ENCODE measurements at regions not wholly inside any gene's neighbourhood (a gene's known extent, or its start where the extent isn't known, plus 50 kb on each side); places are given as distances from the start of the nearest gene placed in this dataset.
A peak's percentile ranks its signal among the peaks of the same experiment; 100 is the strongest.
"Not testable (repeated sequence)": the region's sequence is repeated elsewhere in the genome, so short reads cannot be mapped to it uniquely, and the experiment has no call there.

DNA sequence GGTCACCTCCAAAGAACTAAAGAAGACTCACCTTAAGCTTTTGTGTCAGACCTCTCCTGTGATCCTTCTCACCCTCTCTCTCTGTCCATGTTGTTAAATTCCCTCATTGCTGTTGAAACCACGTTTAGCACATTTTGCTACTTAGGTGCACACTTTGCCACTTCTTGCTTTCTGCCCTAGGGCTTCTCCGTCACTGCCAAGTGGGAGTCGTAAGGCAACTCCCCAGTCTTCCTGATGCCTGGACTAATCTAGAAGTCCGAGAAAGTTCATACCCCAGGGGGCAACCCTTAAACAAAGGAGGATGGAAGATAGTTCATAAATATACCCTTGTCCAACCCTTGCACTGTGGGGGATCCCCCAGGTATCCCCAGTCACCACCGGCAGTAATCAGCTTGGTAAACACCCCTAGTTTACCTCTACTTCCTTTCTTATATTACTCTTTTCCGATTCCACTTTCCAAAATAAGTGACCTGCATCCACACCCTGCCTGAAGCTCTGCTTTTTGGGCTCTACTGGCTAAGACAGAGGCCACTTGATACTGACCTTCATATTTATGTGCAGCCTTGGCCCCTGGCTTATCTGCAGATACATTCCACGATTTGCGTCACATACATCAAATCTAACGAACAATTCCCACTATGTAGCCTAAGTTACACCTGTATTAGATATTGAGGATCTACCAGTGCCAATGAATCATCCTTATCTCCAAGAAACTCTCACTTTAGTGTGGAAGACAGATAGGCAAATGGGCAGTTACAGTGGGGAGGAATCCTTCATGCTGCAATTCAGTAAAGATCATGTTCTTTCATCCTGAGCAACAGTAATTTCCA lies 776.2 kb downstream of the RNF144A start:
- DNase-seq: no peak

DNA sequence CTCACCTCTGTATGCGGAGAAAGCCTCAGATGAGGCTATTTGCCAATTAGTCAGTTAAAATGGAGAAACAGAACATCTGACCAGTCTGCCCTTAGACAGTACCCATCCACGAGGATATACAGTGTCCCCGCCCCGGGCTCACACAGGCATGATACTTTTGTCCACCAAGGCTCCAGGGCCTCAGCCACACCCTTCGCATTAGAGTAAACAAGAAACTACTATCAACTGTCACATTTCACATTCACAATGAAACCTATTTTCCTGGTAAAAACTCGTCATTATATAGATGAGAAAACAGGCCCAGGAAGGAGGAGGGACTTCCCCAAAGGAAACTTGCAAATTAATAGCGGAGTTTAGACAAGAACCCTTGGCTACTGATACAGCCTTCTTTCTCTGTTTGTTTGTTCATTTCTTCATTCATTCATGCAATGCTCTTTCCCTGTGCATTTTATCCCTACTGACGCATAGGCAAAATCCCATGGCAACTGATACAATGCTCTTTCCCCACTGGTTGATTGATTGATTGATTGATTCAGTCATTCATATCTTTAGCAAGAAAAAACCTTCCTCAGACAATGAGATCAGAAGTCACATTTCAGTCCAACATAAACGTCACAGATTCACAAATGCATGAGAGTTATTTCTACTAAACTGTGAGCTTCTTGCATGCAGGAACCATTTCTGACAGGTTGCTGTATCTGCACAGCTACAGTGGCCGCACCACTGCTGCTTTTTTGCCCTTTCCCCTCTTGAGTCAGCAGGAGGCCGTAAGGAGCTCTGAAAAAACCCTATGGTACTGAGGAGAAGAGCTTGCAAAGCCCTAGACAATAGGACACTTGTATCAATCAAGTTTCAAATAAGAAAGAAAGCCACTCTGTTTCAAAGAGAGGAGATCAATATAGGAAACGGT lies 777.1 kb downstream of the RNF144A start:
- DNase-seq: no peak

DNA sequence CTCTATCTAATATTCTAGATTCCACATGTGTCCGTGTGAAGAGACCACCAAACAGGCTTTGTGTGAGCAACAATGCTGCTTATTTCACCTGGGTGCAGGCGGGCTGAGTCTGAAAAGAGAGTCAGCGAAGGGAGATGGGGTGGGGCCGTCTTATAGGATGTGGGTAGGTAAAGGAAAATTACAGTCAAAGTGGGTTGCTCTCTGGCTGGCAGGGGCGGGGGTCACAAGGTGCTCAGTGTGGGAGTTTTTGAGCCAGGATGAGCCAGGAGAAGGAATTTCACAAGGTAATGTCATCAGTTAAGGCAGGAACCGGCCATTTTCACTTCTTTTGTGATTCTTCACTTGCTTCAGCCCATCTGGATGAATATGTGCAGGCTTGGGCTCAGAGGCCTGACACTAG lies 779.3 kb downstream of the RNF144A start:
- DNase-seq: not testable (repeated sequence)

DNA sequence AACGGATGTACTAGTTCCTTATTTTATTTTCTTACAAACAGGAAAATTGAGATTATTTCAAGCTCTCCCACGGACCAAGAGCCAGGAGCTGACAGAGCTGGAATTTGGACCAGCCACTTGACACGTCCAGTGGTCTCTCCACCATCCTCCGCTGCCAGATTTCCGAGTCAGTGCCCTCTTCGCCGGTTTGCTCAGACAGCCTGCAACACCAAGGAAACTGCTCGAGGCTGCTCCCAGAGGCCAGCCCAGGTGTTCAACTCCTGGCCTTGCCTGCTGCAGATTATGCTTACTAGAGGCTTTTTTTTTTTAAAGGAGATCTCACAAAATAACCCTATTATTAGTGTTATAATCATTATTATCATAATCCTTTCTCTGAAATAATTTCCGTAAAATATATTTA lies 779.8 kb downstream of the RNF144A start:
- DNase-seq: peak; percentile 61

DNA sequence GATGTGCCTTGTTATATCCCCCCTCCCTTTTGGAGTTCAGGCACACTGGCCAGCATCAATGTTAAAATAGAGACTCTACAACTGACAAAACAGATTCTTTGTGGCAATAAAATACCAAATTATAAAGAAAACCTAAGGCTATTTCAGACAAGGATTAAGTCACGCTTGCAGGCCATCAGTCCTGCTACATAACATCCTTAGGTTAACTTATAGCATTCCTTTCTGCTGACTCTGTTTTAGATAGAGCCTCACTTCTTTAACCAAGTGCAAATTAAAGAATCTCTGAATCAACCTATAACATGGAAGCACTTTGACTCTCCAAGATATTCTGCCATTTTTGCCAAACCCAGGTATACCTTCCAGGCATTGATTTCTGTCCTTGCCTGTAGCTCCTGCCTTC lies 784.6 kb downstream of the RNF144A start:
- no peak for DNase-seq

DNA sequence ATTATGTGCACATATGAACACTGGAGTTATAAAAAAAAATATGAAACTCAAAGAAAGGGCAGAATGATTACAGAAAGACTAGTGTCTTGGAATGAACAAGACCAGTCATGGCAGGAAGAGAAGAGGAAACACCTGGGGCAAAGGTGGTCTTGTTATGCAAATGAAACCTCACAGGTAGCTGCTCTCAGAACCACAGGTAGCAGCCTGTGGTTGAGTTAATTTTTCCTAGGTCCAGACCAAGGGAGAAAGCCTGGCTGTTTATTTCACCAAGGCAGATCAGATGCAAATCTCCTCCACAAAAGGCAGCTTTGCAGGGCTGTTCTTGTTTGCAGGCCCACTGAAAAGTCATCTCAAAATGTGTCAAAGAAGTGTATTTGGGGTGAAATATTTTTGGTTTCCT lies 785.8 kb downstream of the RNF144A start:
- DNase-seq: no peak

DNA sequence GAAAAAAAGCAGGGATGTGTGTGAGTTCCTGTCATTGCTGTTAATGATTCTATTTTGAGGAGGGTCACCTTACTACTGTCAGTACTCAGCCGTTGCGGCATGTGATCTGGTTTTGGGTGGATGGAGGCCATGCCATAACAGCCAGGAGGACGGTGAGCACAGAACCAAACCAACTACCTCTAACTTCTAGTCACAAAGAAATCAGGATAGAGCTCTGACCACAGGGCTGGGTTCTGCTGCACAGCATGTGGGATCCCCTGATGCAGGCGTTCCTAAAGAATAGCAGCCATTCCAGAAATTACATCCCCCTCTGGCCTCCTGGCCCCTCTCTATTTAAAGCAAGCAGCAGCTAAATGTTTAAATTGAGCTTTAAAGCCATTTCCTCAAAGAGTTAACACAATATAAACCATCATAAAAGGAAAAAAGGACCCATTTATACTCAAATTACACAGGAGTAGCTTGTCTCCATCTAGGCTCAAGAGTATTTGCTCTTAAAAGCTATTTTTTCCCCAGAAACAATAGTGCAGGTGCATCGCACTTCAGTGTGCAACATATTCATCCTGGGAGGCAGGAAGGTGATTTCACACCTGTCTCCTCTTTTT lies 786.4 kb downstream of the RNF144A start:
- peak; percentile 60 for DNase-seq

DNA sequence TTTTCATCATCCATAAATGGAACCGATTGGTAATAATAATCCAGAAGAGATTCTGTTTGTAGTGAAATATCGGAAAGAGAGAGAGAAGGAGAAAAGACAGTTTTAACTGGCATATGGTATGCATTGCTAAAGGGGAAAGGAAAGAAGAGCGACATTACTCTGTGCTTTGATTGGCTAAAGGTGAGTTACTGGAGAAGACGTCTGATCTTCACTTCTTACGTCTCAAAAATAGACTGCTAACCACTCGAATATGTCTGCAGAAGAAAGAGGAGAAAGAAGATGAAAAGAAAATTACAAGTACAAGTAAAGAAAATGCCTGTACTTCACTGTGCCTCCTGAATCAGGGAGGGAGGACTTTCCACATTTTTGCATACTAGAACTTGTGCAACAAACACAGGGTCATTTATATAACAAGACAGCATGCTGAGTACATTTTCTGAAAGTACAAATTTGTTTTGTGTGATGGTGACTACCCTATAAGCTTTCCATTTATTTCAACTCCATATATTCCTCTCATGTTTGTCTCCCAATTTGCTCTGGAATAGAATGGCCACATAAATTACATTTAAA lies 787.2 kb downstream of the RNF144A start:
- DNase-seq: peak; percentile 35

DNA sequence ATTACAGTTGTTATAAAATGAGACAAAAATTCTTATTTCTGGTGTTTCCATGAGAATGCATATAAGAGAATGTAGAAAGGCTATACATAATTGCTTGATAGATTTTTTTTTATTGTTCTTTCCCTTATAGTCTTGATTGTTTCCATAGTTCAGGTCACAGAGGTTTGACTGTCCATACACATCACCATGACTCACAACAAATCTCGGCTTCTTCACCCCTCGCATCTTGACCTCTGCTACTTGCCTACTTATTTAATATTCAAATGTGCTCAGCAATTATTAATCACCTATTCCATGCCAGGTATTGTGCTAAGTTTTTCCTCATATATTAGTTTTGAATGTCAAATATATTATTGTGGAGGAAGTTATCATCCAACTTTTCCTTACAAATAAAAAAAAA lies 789.6 kb downstream of the RNF144A start:
- DNase-seq: no peak

DNA sequence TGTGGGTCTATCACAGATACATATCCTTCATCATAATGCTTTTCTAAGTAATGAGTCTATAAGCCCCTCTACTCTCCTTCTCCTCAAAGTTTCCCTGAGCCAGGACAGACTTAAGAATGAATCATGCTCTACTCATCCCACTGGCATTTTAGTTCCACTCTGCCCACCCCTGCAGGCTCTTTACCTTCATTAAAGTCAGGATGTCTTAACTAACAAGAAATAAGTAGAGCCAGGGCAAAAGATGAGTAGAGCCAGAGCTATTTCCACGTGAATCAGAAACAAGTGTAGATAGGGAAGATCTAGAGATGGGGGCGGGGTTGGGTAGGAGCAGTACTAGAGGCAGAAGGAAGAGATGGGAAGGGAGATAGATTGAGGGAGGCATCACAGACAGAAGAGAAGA lies 790.5 kb downstream of the RNF144A start:
- no peak for DNase-seq

DNA sequence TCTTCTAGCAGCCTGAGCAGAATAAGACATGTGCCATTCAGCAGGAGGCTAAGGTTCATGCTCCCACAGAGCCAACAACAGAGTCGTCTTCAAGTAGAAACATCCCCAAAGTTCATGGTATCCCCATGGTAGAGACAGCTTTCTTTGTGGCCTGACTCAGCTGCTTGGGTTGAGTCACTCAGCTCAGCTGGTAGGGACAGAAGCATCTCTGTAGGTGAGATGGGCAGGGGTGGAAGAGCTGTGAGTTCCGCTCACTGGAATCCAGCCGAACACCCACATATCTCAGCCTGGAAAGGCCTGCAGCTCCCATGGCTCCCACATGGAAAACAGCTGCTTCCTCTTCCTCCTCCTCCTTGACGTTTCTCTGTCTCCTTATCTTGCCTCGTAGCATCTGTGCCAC lies 792.7 kb downstream of the RNF144A start:
- no peak for DNase-seq

DNA sequence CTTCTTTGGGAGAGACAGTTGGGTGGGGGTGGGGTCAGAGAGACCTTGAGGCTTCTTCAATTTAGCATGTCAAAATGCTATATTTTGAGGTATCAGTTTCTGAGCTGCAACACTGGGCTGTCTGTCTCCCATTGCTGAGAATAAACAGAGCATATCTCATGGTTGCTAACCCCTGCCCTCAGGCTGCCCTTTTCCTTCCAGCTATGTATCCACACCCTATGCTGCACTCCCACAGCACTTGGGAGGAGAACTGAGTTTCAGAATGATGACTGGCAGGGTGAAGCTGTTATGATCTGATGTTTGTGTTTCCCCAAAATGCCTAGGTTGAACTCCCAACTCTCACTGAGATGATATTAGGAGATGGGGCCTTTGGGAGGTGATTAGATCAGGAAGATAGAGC lies 794.0 kb downstream of the RNF144A start:
- no peak for DNase-seq

DNA sequence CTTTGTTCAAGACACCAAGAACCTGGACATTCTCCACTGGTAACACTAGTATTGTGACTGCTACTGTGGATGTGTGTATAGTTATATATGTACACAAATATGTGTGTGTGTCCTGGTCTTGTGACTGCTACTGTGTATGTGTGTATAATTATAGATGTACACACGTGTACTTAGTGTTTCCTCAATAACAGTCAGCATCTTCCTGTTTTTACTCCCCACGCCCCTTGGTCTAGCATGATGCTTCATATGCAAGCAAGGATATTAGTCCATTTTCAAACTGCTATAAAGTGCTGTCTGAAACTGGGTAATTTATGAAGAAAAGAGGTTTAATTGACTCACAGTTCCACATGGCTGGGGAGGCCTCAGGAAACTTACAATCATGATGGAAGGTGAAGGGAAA lies 802.7 kb downstream of the RNF144A start:
- DNase-seq: no peak

DNA sequence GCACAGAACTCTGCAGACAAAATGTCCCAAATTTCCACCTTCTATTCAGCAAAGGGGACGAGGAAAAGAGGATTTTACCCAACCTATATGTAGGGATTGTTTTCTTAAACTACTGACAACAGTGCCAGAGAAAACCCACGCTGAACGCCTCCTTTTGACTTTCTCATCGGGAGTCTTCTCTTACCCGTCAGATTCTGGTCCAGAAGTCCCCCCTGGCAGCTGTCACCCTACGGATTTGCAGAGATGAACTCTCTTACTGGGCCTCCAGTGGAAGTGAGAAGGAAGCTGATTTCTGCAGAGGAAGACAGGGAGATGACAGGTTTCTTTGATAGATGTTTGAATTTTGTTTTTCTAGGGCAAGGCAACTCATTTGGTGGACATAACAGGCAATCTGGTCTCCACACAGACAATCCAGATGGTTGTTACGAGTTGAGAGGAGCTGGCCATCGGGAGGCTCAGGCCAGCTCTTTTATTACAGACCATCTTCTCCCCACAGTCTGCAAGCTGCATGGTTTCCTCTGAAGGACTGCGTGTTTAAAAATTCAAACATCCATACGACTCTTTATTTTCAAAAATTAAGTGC lies 804.3 kb downstream of the RNF144A start:
- no peak for DNase-seq

DNA sequence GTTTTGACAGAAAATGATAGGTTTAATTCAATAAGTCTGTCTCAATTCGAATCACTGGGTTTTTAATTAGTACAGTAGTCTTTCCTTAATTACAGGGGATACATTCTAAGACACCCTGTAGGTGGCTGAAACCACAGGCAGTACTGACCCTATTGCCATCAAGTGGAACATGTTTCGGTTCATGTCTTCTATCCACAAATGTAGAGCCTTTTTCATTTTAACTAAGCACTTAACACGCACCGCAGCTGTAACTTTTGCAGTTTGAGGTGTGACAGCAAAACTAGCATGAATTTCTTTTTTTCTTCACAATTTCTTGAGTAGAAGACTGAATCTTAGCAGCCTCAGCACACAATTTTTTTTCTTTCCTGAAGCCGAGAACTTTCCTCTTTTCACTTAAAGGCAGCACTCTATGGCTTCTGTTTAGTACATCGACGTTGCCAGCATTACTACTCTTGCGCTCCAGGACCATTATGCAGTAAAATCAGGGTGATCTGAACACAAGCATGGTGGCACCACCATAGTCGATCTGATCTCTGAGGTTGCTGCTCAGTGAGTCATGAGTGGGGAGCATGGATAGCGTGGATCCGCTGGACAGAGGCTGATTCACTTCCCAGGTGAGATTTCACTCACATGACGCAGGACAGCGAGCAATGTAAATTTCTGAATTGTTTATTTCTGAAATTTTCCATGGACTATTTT lies 805.1 kb downstream of the RNF144A start:
- DNase-seq: no peak

DNA sequence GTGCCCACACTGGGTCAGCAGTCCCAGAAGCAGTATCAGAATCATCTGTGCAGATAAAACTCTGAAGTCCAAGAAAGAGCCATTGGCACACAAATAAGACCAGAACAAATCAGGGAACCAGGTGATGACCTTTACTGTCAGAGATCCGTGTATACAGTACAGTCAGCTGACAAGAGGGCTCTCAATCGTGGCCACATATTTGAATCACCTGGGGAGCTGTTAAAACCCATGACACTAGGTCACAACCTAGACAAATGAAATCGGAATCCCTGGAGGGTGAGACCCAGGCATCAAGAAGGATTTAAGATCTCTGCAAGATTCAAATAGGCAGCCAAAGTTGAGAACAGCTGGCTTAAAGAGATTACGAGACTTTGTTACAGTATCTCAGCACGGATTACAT lies 807.1 kb downstream of the RNF144A start:
- DNase-seq: no peak

DNA sequence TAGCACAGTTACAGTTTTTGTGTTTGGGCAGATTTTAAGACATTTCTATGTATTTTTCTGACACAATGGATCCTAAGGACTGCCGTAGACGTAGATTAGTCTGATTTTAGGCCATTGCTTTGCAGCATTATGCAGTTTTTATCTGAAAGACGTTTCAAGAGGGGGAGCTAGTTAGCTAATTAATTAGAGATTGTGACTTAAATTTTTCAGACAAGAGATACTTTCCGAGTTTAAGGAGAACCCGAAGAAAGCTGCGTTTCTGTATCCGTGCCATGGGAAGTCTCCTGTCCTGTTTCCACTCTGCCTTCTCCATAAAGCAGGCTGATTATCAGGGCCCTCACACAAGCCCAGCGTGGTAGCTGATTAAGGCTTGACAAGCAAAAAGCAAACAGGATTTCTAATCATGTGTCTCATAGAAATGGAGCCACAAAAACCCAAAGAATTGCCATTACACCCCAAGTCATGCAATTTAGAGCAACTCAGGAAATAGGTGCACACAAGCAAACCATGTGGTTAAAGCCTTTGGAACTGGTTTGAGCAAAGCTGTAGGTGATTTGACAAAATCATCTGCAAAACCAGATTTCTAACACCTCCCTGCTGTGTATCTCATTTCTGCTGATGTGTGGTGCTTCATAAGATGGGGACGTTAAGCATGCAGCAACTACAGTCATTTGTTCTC lies 808.1 kb downstream of the RNF144A start:
- DNase-seq: no peak

DNA sequence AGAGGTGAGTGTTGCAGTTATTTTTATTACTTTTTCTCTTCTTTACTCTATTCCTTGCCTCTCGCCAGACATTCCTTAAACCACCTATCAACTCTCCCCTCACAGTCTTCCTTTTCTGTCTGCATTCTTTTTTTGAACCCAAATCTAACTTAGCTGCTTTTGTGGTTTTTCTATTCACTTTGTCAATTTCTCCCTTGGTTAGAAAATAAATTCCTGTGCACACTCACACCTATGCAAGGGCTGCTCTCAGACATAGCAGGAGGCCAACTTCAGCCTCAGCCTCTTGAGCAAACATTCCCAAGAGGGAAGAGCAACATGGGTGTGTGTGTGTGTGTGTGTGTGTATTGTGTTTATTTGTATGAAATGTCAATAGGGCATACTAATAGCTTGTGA lies 808.6 kb downstream of the RNF144A start:
- no peak for DNase-seq

DNA sequence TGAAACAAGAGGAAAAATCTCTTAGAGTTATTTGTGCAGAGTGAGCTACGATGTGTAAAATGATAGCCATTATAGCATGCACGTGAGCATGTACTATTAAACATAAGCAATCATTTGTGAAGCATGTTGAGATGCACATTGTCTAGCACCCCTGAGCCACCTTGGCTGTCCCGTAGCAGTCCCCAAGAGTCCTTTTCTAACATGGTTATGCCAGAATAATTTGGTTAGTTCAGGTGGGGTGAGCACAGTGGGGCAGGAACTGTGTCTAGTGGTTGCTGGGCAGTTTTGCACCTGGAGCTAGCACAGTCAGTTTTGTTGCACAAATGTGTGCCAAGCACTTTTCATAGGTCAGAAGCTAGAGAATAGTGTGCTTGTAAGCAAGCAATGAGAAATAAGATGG lies 809.8 kb downstream of the RNF144A start:
- no peak for DNase-seq

DNA sequence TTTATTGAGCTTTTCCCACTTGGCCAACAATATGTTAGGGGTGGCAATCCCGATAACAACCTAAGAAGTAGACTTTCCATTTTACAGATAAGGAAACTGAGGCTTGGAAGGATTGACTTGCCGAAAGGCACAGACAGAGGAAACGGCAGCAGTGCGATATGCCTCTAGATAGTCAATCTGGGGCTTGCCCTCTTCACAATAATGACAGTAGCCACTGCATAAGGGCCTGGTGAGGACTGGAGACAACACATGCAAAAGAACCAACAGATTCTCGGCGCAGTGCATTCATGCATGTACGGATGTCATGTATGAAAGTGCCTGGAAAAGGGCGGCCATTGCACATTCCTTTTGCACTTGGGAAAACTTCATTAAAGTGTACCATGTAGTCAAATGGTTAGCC lies 811.2 kb downstream of the RNF144A start:
- DNase-seq: no peak

DNA sequence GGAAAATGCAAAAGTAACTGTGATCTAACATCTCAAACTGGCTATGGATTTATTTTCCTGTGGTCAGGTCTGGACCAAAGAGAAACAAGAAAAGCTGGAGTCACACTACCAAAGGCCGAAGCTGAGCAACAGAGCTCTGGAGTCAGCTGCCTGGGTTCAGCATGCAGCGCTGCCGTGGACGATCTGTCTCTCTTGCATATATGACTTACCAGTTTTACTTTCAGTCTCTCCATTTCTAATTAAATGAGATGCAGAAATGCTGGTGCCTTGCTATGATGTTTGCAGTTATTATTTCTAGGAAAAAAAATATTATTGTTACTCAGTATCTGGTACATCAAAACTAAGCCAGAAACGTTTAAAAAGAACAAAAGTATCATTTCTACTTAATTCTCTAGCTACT lies 813.2 kb downstream of the RNF144A start:
- no peak for DNase-seq

DNA sequence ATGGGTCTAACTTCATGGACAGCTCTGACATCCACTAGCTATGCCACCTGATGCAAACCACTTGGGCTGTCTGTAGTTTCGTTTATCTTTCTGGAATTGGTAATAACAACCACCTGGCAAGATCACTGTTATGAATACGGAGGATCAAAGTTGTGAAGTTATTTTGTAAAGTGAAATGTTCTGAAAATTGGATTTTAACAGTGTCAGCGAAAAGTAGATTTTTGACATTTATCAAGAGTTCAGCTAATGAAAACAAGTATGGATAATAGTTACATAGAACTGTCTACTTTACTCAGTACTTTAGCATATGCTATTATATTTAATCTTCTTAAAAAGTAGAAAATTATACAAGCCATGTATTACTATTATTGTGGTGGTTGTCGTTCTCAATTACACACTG lies 813.8 kb downstream of the RNF144A start:
- no peak for DNase-seq

All from NCI-H2227 treated with DMSO at 0.1 percent for 48 hours (cell line).